ENCODE measurements at regions not wholly inside any gene's neighbourhood (a gene's known extent, or its start where the extent isn't known, plus 50 kb on each side); places are given as distances from the start of the nearest gene placed in this dataset.
"Not testable (repeated sequence)": the region's sequence is repeated elsewhere in the genome, so short reads cannot be mapped to it uniquely, and the experiment has no call there.

DNA sequence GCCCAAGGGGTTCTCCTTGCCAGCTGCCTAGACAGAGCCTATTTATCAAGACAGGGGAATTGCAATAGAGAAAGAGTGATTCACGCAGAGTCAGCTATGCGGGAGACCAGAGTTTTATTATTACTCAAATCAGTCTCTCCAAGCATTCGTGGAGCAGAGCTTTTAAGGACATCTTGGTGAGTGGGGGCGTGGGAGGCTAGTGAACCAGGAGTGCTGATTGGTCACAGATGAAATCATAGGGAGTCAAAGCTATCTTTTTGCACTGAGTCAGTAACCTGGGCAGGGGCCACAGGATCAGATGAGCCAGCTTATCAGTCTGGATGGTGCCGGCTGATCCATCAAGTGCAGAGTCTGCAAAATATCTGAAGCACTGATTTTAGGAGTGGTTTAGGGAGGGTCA lies 64.8 kb upstream of the MRPS6 start:
- DNase-seq (ENCODE audit: insufficient read length) (no peak), FAIRE-seq (no peak)
- TF ChIP-seq POLR2A (IDR thresholded peaks at IDR 0.05; ENCODE audit: low read depth, low read length) (no peak), POLR2AphosphoS5 (IDR thresholded peaks at IDR 0.05; ENCODE audit: low read depth, low read length) (no peak), TAF1 (IDR thresholded peaks at IDR 0.05; ENCODE audit: borderline replicate concordance, low read depth, low read length) (no peak)

DNA sequence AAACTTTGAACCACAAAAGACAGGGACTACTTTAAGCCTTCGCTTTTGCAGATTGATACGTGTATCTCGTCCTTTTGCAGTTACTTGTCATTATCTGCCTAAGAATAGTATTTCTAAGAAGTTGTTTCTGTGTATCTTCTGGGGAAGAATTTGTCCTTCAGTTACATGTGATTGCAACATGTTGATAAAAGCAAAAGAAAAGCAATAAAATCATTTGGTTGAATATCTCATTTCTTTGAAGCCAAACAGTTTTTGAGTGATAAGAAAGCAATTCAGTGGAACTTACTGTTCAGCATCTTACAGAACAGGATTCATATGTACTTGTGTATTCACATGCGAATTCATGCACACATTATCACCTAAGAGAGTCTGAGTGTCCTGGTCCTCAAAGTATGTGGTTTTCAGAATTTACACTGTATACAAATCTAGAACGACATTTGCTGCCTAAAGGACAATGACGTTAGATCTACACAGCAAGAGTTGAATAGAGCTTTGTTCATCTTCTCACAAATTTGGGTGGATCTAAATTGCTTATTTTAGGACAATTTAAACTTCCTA lies 66.7 kb upstream of the MRPS6 start:
- TF ChIP-seq TAF1 (IDR thresholded peaks at IDR 0.05; ENCODE audit: borderline replicate concordance, low read depth, low read length) = no peak
- no peak for TF ChIP-seq POLR2AphosphoS5 (IDR thresholded peaks at IDR 0.05; ENCODE audit: low read depth, low read length)
- no peak for TF ChIP-seq POLR2A (IDR thresholded peaks at IDR 0.05; ENCODE audit: low read depth, low read length)
- DNase-seq (ENCODE audit: insufficient read length) (no peak), FAIRE-seq (no peak)

DNA sequence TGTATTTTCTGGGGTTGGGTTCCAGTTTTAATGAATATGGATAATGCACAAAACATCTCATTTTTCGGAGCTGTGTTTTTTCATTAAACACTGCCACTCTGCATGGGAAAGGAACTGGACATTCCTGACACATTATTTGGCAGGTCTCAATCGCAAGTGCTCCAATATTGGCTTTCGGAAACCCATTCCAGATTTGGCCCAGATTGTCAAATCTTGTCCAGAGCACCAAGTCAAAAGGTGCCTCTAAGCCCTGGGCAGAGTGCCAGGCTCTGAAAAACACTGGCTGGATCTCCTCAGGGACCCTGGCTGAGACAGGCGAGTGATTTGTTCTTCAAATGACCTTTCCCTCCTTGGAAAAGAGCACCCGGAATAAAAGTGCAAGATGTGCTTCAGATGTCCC lies 68.4 kb upstream of the MRPS6 start:
- TF ChIP-seq POLR2A (IDR thresholded peaks at IDR 0.05; ENCODE audit: low read depth, low read length) = no peak
- TF ChIP-seq POLR2AphosphoS5 (IDR thresholded peaks at IDR 0.05; ENCODE audit: low read depth, low read length) = no peak
- TF ChIP-seq TAF1 (IDR thresholded peaks at IDR 0.05; ENCODE audit: borderline replicate concordance, low read depth, low read length) = no peak
- FAIRE-seq = no peak
- DNase-seq (ENCODE audit: insufficient read length) = no peak

DNA sequence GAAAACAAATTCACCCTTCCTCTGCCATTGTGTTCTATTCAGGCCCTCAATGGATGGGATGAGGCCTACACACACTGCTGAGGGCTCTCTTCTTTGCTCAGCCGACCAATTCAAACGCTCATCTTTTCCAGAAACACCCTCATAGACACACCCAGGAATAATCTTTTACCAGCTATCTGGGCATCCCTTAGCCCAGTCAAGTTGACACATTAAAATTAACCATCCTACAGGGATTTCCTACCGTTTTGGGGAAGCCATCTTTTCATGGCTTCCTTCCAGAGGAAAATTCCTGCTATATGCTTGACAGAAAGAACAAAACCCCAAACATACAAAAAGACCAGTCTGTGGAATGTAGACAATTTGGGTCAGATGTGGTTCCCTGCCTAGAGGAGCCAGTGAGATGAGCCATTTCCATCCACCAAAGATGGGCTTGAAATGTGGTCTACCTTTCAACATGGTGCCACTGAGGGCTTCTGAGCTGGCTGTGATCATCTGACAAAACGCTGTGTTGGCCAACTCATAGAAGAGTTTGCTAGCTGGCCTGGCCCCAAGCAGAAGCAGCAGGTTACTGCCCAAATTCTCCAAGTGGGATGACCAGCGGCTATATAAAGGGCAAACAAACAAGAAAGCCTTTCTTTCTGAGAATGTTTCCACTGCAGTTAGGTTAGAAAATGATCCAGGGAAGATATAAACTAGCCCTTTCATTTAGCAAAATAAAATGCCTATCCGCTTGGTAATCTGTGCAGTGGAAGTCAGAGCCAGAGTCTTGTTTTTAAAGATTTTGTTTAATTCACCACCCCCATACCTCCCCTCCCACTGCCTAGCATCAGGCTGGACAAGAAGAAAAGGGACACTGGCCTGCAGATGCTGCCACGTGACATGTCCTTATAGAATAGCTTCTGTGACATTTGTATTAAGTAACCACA lies 69.1 kb upstream of the MRPS6 start:
- FAIRE-seq = no peak
- no peak for DNase-seq (ENCODE audit: insufficient read length)
- no peak for TF ChIP-seq POLR2A (IDR thresholded peaks at IDR 0.05; ENCODE audit: low read depth, low read length)
- TF ChIP-seq TAF1 (IDR thresholded peaks at IDR 0.05; ENCODE audit: borderline replicate concordance, low read depth, low read length) = no peak
- no peak for TF ChIP-seq POLR2AphosphoS5 (IDR thresholded peaks at IDR 0.05; ENCODE audit: low read depth, low read length)

DNA sequence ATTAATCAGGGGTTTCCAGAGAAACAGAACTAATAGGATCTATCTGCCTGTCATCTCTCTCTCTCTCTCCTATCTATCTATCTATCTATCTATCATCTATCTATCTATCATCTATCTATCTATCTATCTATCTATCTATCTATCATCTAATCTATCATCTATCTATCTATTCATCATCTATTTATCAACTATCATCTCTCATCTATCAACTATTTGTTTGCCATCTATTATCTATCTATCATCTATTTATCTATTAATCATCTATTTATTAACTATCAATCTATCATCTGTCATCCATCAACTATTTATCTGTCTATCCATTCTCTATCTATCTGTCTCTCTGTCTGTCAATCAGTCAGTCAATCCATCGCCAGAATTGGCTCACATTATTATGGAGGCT lies 70.0 kb upstream of the MRPS6 start:
- no peak for FAIRE-seq
- no peak for TF ChIP-seq TAF1 (IDR thresholded peaks at IDR 0.05; ENCODE audit: borderline replicate concordance, low read depth, low read length)
- TF ChIP-seq POLR2A (IDR thresholded peaks at IDR 0.05; ENCODE audit: low read depth, low read length) = no peak
- no peak for TF ChIP-seq POLR2AphosphoS5 (IDR thresholded peaks at IDR 0.05; ENCODE audit: low read depth, low read length)
- no peak for DNase-seq (ENCODE audit: insufficient read length)

DNA sequence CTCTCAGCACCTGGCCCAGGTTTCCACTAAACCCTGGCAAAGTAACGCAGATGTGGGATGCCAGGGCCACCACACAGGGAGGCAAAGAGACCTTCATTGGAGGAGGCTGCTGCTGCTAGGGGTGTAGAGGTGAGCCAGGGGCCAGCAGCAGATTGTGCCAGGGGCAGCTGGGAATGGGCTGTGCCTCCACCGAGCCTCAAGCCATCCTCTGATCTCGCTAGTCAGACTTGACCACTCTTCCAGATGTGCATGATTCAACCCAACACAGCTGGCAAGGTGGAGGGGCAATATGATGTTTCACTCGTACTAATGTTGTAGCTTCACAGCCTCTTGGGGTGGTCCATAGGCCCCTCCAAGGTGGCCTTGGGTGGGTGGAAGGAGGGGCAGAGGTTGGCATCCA lies 73.0 kb upstream of the MRPS6 start:
- DNase-seq (ENCODE audit: insufficient read length) = no peak

DNA sequence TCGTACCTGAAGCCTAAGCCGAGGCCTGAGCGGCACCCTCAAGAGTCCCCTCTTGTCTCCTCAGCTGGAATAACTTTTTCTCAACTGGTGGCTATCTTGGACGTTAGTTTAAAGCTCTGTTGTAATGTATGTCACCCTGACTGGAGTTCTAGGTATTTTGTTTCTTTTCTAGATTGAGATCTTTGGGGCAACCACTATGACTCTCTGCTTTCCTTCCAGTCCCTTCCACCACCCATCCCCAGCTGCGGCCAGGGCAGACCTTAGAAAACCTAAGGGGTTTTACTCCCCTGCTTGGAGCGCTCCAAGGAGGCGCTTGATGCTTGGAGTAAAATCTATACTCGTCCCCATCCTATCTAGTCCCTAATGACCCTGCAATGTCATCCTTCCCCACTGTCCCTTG lies 74.6 kb upstream of the MRPS6 start:
- FAIRE-seq = no peak
- TF ChIP-seq TAF1 (IDR thresholded peaks at IDR 0.05; ENCODE audit: borderline replicate concordance, low read depth, low read length) = no peak
- no peak for TF ChIP-seq POLR2A (IDR thresholded peaks at IDR 0.05; ENCODE audit: low read depth, low read length)
- no peak for TF ChIP-seq POLR2AphosphoS5 (IDR thresholded peaks at IDR 0.05; ENCODE audit: low read depth, low read length)
- no peak for DNase-seq (ENCODE audit: insufficient read length)

More for the DNA sequence above, 73.0 kb upstream of the MRPS6 start:
- TF ChIP-seq POLR2AphosphoS5 (IDR thresholded peaks at IDR 0.05; ENCODE audit: low read depth, low read length) = no peak
- no peak for TF ChIP-seq POLR2A (IDR thresholded peaks at IDR 0.05; ENCODE audit: low read depth, low read length)
- no peak for TF ChIP-seq TAF1 (IDR thresholded peaks at IDR 0.05; ENCODE audit: borderline replicate concordance, low read depth, low read length)
- FAIRE-seq = no peak

DNA sequence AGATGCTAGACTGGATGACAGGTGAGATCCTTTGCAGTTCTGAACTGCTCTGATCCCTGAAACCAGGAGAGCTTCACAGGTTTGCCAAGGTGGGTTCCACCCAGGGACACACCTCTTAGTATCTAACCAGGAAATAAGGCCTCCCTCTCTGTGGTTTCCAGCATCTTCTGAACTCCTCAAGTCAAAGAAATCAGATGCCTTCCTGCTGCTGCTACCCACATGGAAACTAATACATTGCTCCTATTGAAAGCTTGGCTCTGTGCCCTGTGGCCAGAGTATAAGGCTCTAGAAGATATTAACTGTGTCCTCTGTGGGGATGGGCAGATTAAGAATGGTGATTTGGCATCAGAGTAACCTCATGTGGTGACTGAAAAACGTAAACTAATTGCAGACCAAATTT lies 75.0 kb upstream of the MRPS6 start:
- FAIRE-seq (no peak), DNase-seq (ENCODE audit: insufficient read length) (no peak)
- no peak for TF ChIP-seq POLR2AphosphoS5 (IDR thresholded peaks at IDR 0.05; ENCODE audit: low read depth, low read length)
- no peak for TF ChIP-seq TAF1 (IDR thresholded peaks at IDR 0.05; ENCODE audit: borderline replicate concordance, low read depth, low read length)
- no peak for TF ChIP-seq POLR2A (IDR thresholded peaks at IDR 0.05; ENCODE audit: low read depth, low read length)

DNA sequence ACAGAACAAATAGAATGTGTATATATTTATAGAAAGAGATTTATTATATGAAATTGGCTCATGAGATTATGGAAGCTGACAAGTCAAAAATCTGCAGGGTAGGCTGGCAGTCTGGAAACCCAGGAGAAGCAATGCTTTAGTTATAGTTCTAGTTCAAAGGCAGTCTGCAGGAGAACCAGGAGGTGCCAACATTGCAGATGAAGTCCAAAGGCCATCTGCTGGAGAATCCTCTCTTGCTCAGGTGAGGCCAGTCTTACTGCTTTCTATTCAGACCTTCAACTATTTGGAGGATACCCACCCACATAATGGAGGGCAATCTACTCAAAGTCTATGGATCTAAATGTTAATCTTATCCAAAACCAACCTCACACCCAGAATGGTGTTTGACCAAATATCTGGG lies 75.9 kb upstream of the MRPS6 start:
- TF ChIP-seq POLR2A (IDR thresholded peaks at IDR 0.05; ENCODE audit: low read depth, low read length) (no peak), POLR2AphosphoS5 (IDR thresholded peaks at IDR 0.05; ENCODE audit: low read depth, low read length) (no peak), TAF1 (IDR thresholded peaks at IDR 0.05; ENCODE audit: borderline replicate concordance, low read depth, low read length) (no peak)
- FAIRE-seq = no peak
- no peak for DNase-seq (ENCODE audit: insufficient read length)

DNA sequence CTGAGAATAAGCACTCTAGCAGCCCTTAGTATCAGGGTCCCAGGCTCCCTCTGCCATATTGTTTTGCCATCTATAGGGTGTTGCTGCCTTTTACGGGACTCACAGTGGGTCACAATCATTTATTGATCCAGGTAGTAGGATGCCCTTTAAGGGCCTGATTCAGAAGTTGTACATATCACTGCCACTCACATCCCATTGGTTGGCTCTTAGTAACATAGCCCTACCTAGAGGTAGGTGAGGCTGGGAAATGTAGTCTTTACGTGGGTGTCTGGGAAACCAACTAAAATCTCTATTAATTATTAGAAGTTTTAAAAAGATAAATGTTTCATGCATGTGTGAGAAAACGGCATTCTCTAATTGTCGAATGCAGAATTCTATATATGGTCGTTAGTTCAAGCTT lies 78.8 kb upstream of the ATP5PO start:
- DNase-seq (ENCODE audit: insufficient read length) (no peak), FAIRE-seq (no peak)
- TF ChIP-seq TAF1 (IDR thresholded peaks at IDR 0.05; ENCODE audit: borderline replicate concordance, low read depth, low read length) (no peak), POLR2A (IDR thresholded peaks at IDR 0.05; ENCODE audit: low read depth, low read length) (no peak), POLR2AphosphoS5 (IDR thresholded peaks at IDR 0.05; ENCODE audit: low read depth, low read length) (no peak)

DNA sequence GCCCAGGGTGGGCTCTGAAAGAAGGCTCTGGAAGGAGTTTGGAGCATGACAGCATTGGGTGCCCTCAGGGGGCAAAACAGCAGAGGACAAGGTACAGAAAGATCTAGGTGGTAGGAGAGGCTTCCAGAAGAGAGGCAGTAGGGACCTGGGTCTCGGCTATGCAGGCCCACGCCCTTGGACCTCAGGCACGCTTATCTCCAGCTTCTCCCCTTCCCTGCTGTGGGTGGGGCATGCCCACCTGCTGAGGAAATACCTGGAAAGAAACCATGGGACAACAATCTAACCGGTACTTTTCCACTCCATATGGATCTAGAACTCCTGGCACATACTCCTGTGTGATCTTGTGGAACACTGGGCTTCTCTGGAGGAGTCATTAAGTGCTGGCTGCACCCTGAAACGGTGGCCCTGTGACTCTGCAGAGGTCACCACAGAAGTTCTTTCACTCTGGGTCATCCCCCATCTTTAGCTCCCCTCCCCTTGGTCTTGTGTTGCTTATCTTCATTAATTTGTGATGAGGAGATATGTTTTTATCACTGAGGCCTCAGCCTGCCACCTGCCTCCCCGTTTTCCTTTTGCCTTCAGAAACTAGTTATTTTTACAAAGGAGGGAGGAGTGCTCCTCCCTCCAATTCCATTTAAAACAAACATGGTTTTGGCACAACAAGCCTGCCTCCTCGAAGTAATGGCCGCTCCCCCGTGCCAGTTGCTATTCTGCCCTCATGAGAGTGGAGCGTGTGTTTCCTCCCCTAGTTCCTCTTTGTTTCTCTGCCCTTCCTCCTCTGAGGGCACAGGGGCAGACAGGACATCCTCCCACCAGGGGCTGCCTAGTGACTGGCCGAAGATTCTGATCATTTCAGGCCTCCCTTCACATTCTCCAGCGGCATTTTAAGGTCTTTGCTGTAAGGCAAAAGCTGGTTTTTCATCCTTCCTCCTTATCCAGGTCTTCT lies 78.0 kb upstream of the ATP5PO start:
- FAIRE-seq = peak; percentile 80
- TF ChIP-seq POLR2AphosphoS5 (IDR thresholded peaks at IDR 0.05; ENCODE audit: low read depth, low read length) (no peak), POLR2A (IDR thresholded peaks at IDR 0.05; ENCODE audit: low read depth, low read length) (no peak), TAF1 (IDR thresholded peaks at IDR 0.05; ENCODE audit: borderline replicate concordance, low read depth, low read length) (no peak)
- no peak for DNase-seq (ENCODE audit: insufficient read length)

DNA sequence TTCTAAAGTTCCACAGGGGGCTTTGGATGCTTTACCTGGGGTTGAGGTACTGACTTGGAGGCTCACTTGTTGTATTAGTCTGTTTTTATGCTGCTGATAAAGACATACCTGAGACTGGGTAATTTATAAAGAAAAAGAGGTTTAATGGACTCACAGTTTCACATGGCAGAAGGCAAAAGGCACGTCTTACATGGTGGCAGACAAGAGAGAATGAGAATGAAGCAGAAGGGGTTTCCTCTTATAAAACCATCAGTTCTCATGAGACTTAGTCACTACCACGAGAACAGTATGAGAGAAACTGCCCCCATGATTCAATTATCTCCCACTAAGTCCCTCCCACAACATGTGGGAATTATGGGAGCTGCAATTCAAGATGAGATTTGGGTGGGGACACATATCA lies 76.8 kb upstream of the ATP5PO start:
- not testable (repeated sequence) for DNase-seq (ENCODE audit: insufficient read length); FAIRE-seq
